ENCODE measurements at regions not wholly inside any gene's neighbourhood (a gene's known extent, or its start where the extent isn't known, plus 50 kb on each side); places are given as distances from the start of the nearest gene placed in this dataset.

GRCh38 chr15:69529961-69530633, 77.5 kb downstream of the RPLP1 start:
- no peak for TF ChIP-seq EP300 (IDR thresholded peaks at IDR 0.05)
- no peak for TF ChIP-seq CTCF (IDR thresholded peaks at IDR 0.05)

All from tibial nerve (tissue), 4 donors.